VCaP (cell line): ENCODE measurements at regions not wholly inside any gene's neighbourhood (a gene's known extent, or its start where the extent isn't known, plus 50 kb on each side); places are given as distances from the start of the nearest gene placed in this dataset.

Source experiments
- H3K27ac ChIP-seq: fragments of 450-650 bp; 2 replicates; pipeline ENCODE4 v1.5.1; 2017
- CTCF ChIP-seq: fragments of 450-650 bp; conservative IDR thresholded peaks from 2 replicates; pipeline ENCODE4 v1.5.1; 2017; ENCODE audit warnings: mild to moderate bottlenecking, moderate library complexity

GRCh38 chr6:82030761-82031503 lies 216.6 kb downstream of the IBTK start:
- H3K27ac ChIP-seq = peak overlapping the region; percentile 90
- TF ChIP-seq CTCF = no peak

GRCh38 chr6:82030301-82030700 lies 217.2 kb downstream of the IBTK start:
- H3K27ac ChIP-seq = peak overlapping the region; percentile 90
- no peak for TF ChIP-seq CTCF

GRCh38 chr6:82025271-82025670 lies 222.3 kb downstream of the IBTK start:
- TF ChIP-seq CTCF = no peak
- H3K27ac ChIP-seq = no peak overlapping the region

- TF ChIP-seq CTCF = no peak
- no peak overlapping the region for H3K27ac ChIP-seq
Measured at GRCh38 chr6:82022614-82023129, 224.9 kb downstream of the IBTK start.

GRCh38 chr6:82017773-82018172 lies 229.8 kb downstream of the IBTK start:
- no peak for TF ChIP-seq CTCF
- H3K27ac ChIP-seq = no peak overlapping the region

GRCh38 chr6:82017288-82017687 lies 230.3 kb downstream of the IBTK start:
- no peak for TF ChIP-seq CTCF
- H3K27ac ChIP-seq = no peak overlapping the region

- TF ChIP-seq CTCF = no peak
- H3K27ac ChIP-seq = no peak overlapping the region
Measured at GRCh38 chr6:82015526-82015925, 232.0 kb downstream of the IBTK start.
